ENCODE measurements at regions not wholly inside any gene's neighbourhood (a gene's known extent, or its start where the extent isn't known, plus 50 kb on each side); places are given as distances from the start of the nearest gene placed in this dataset.
"Not testable (repeated sequence)": the region's sequence is repeated elsewhere in the genome, so short reads cannot be mapped to it uniquely, and the experiment has no call there.

GRCh38 chr16:33634057-33634456, 174.6 kb downstream of the TP53TG3F start:
- H3K36me3 Mint-ChIP-seq; H3K27ac ChIP-seq (ENCODE audit: low read depth, low read length); CTCF ChIA-PET (ENCODE audit: partially characterized antibody); H3K4me1 ChIP-seq (ENCODE audit: insufficient read depth, low read length); H3K4me3 Mint-ChIP-seq; intact Hi-C loops (cut with micrococcal nuclease); POLR2A ChIA-PET (ENCODE audit: partially characterized antibody); H3K27me3 ChIP-seq (ENCODE audit: insufficient read depth, low read length); H3K27me3 Mint-ChIP-seq; H3K27ac Mint-ChIP-seq; H3K4me3 ChIP-seq (ENCODE audit: low read length in 2 of 2); H3K4me1 Mint-ChIP-seq; H3K9me3 Mint-ChIP-seq; H3K36me3 ChIP-seq (ENCODE audit: insufficient read depth, low read length); H3K9me3 ChIP-seq (ENCODE audit: control insufficient read depth in 1 of 2, low read length in 2 of 2); DNase-seq: not testable (repeated sequence)

GRCh38 chr16:33636760-33637159, 177.3 kb downstream of the TP53TG3F start:
- H3K4me1 Mint-ChIP-seq; H3K36me3 ChIP-seq (ENCODE audit: insufficient read depth, low read length); H3K9me3 Mint-ChIP-seq; H3K4me3 ChIP-seq (ENCODE audit: low read length in 2 of 2); H3K27me3 Mint-ChIP-seq; H3K4me1 ChIP-seq (ENCODE audit: insufficient read depth, low read length); H3K27ac Mint-ChIP-seq; H3K36me3 Mint-ChIP-seq; POLR2A ChIA-PET (ENCODE audit: partially characterized antibody); H3K4me3 Mint-ChIP-seq; DNase-seq; H3K27me3 ChIP-seq (ENCODE audit: insufficient read depth, low read length); H3K9me3 ChIP-seq (ENCODE audit: control insufficient read depth in 1 of 2, low read length in 2 of 2); intact Hi-C loops (cut with micrococcal nuclease); H3K27ac ChIP-seq (ENCODE audit: low read depth, low read length); CTCF ChIA-PET (ENCODE audit: partially characterized antibody): not testable (repeated sequence)

GRCh38 chr16:33643270-33643669, 183.9 kb downstream of the TP53TG3F start:
- H3K27ac Mint-ChIP-seq; H3K36me3 ChIP-seq (ENCODE audit: insufficient read depth, low read length); H3K27me3 Mint-ChIP-seq; DNase-seq; POLR2A ChIA-PET (ENCODE audit: partially characterized antibody); CTCF ChIA-PET (ENCODE audit: partially characterized antibody); H3K36me3 Mint-ChIP-seq; H3K4me3 Mint-ChIP-seq; H3K27ac ChIP-seq (ENCODE audit: low read depth, low read length); H3K4me1 Mint-ChIP-seq; H3K4me3 ChIP-seq (ENCODE audit: low read length in 2 of 2); H3K9me3 ChIP-seq (ENCODE audit: control insufficient read depth in 1 of 2, low read length in 2 of 2); intact Hi-C loops (cut with micrococcal nuclease); H3K27me3 ChIP-seq (ENCODE audit: insufficient read depth, low read length); H3K4me1 ChIP-seq (ENCODE audit: insufficient read depth, low read length); H3K9me3 Mint-ChIP-seq: not testable (repeated sequence)

- H3K9me3 Mint-ChIP-seq; H3K27me3 Mint-ChIP-seq; H3K27ac Mint-ChIP-seq; H3K4me1 ChIP-seq (ENCODE audit: insufficient read depth, low read length); DNase-seq; H3K4me3 Mint-ChIP-seq; POLR2A ChIA-PET (ENCODE audit: partially characterized antibody); H3K27me3 ChIP-seq (ENCODE audit: insufficient read depth, low read length); CTCF ChIA-PET (ENCODE audit: partially characterized antibody); H3K4me3 ChIP-seq (ENCODE audit: low read length in 2 of 2); H3K27ac ChIP-seq (ENCODE audit: low read depth, low read length); H3K4me1 Mint-ChIP-seq; intact Hi-C loops (cut with micrococcal nuclease); H3K9me3 ChIP-seq (ENCODE audit: control insufficient read depth in 1 of 2, low read length in 2 of 2); H3K36me3 ChIP-seq (ENCODE audit: insufficient read depth, low read length); H3K36me3 Mint-ChIP-seq: not testable (repeated sequence)
These were observed 184.4 kb downstream of the TP53TG3F start for GRCh38 chr16:33643698-33644381.

- CTCF ChIA-PET (ENCODE audit: partially characterized antibody); H3K4me3 Mint-ChIP-seq; H3K9me3 ChIP-seq (ENCODE audit: control insufficient read depth in 1 of 2, low read length in 2 of 2); H3K27ac Mint-ChIP-seq; H3K36me3 Mint-ChIP-seq; H3K4me3 ChIP-seq (ENCODE audit: low read length in 2 of 2); H3K4me1 Mint-ChIP-seq; DNase-seq; intact Hi-C loops (cut with micrococcal nuclease); POLR2A ChIA-PET (ENCODE audit: partially characterized antibody); H3K27me3 ChIP-seq (ENCODE audit: insufficient read depth, low read length); H3K4me1 ChIP-seq (ENCODE audit: insufficient read depth, low read length); H3K36me3 ChIP-seq (ENCODE audit: insufficient read depth, low read length); H3K27ac ChIP-seq (ENCODE audit: low read depth, low read length); H3K27me3 Mint-ChIP-seq; H3K9me3 Mint-ChIP-seq: not testable (repeated sequence)
These were observed 187.0 kb downstream of the TP53TG3F start for GRCh38 chr16:33646386-33646785.

- H3K27ac Mint-ChIP-seq; H3K27me3 ChIP-seq (ENCODE audit: insufficient read depth, low read length); H3K4me1 ChIP-seq (ENCODE audit: insufficient read depth, low read length); H3K9me3 Mint-ChIP-seq; H3K36me3 ChIP-seq (ENCODE audit: insufficient read depth, low read length); H3K4me3 ChIP-seq (ENCODE audit: low read length in 2 of 2); H3K4me3 Mint-ChIP-seq; H3K4me1 Mint-ChIP-seq; H3K27ac ChIP-seq (ENCODE audit: low read depth, low read length); DNase-seq; H3K36me3 Mint-ChIP-seq; H3K27me3 Mint-ChIP-seq; POLR2A ChIA-PET (ENCODE audit: partially characterized antibody); intact Hi-C loops (cut with micrococcal nuclease); CTCF ChIA-PET (ENCODE audit: partially characterized antibody); H3K9me3 ChIP-seq (ENCODE audit: control insufficient read depth in 1 of 2, low read length in 2 of 2): not testable (repeated sequence)
These were observed 196.3 kb downstream of the TP53TG3F start for GRCh38 chr16:33655756-33656155.

GRCh38 chr16:33656394-33656793, 197.0 kb downstream of the TP53TG3F start:
- H3K27ac ChIP-seq (ENCODE audit: low read depth, low read length); H3K36me3 ChIP-seq (ENCODE audit: insufficient read depth, low read length); H3K4me1 Mint-ChIP-seq; H3K9me3 Mint-ChIP-seq; H3K4me3 Mint-ChIP-seq; CTCF ChIA-PET (ENCODE audit: partially characterized antibody); H3K4me3 ChIP-seq (ENCODE audit: low read length in 2 of 2); H3K27me3 ChIP-seq (ENCODE audit: insufficient read depth, low read length); H3K27me3 Mint-ChIP-seq; POLR2A ChIA-PET (ENCODE audit: partially characterized antibody); DNase-seq; H3K36me3 Mint-ChIP-seq; H3K27ac Mint-ChIP-seq; H3K9me3 ChIP-seq (ENCODE audit: control insufficient read depth in 1 of 2, low read length in 2 of 2); intact Hi-C loops (cut with micrococcal nuclease); H3K4me1 ChIP-seq (ENCODE audit: insufficient read depth, low read length): not testable (repeated sequence)

GRCh38 chr16:33657717-33658116, 198.3 kb downstream of the TP53TG3F start:
- H3K9me3 ChIP-seq (ENCODE audit: control insufficient read depth in 1 of 2, low read length in 2 of 2); H3K36me3 Mint-ChIP-seq; H3K36me3 ChIP-seq (ENCODE audit: insufficient read depth, low read length); POLR2A ChIA-PET (ENCODE audit: partially characterized antibody); H3K4me3 ChIP-seq (ENCODE audit: low read length in 2 of 2); H3K27me3 Mint-ChIP-seq; H3K27me3 ChIP-seq (ENCODE audit: insufficient read depth, low read length); H3K27ac Mint-ChIP-seq; DNase-seq; H3K4me1 Mint-ChIP-seq; CTCF ChIA-PET (ENCODE audit: partially characterized antibody); H3K4me1 ChIP-seq (ENCODE audit: insufficient read depth, low read length); H3K4me3 Mint-ChIP-seq; H3K27ac ChIP-seq (ENCODE audit: low read depth, low read length); H3K9me3 Mint-ChIP-seq; intact Hi-C loops (cut with micrococcal nuclease): not testable (repeated sequence)
